ENCODE measurements at regions not wholly inside any gene's neighbourhood (a gene's known extent, or its start where the extent isn't known, plus 50 kb on each side); places are given as distances from the start of the nearest gene placed in this dataset.

DNA sequence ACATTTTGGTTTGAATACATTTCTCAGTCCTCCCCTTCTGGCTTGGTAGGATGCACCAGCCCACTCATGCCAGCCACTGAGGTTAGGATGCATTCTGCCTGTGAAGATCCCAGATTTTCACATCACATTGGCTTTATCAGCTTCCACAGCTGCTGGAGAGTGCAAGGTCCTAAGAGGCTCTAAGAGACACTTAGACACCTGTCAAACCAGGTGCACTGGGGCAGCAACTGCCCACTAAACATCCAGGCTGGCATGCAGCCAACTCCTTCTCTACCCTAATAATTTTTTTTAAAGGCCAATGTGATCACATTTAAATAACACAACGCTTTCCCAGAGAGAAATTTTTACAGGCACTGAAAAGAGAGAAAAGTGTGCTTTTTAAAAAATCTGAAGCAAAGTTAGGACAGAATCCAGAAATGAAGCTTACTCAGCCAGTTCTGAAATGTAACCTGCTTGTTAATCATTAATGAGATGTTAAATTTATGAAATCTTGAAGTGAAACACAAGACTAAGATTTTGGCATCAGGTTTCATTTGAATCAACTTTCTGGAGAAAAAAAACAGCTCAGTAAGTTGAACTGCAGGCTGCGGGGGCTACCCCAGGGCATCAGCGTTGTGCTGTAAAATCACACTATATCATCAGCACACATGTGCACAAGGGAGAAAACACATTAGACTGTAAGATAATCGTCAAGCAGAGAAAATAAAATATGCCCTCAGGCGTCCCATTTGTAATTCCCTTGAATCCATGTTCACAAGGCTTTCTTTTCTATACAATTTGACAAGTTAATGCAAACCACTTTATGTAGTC lies 312.9 kb downstream of the ZBBX start:
- Histone ChIP-seq H3K36me3 (no peaks in the 10 kb centered on the region), H3K9me3 (no peaks in the 10 kb centered on the region), H3K4me3 (no peak overlapping the region), H3K4me1 (no peaks in the 10 kb centered on the region), H3K27ac (no peak overlapping the region), H3K27me3 (no peaks in the 10 kb centered on the region)
- intact Hi-C loops (cut with DNase I), result no loop called here
- TF ChIP-seq POLR2A (IDR thresholded peaks at IDR 0.05), result no peak
- no peak for DNase-seq (ENCODE audit: extremely low spot score in 2 of 2)

DNA sequence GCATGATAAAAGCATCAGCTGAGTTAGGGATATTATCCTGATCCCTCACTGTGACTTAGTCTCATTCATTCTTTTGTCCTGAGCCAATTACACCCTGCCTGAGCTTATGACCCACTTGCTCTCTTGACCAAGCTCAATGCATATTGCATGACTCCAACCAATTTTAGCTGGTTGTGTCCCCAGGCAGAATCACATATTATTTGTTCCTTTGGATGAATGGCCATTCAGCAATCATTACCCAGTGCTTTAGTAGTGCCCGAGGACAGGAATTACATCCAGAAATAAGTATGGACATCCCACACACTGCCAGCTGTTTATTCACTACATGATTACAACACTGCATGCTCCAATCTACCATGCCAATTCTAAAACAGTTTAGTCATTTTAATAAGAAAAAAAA lies 322.5 kb downstream of the ZBBX start:
- H3K27me3 ChIP-seq, result no peaks in the 10 kb centered on the region
- no peak for TF ChIP-seq POLR2AphosphoS5 (IDR thresholded peaks at IDR 0.05; ENCODE audit: insufficient read depth in 1 of 2, low read depth in 1 of 2)
- TF ChIP-seq POLR2A (IDR thresholded peaks at IDR 0.05), result no peak
- TF ChIP-seq, protein P1, sequence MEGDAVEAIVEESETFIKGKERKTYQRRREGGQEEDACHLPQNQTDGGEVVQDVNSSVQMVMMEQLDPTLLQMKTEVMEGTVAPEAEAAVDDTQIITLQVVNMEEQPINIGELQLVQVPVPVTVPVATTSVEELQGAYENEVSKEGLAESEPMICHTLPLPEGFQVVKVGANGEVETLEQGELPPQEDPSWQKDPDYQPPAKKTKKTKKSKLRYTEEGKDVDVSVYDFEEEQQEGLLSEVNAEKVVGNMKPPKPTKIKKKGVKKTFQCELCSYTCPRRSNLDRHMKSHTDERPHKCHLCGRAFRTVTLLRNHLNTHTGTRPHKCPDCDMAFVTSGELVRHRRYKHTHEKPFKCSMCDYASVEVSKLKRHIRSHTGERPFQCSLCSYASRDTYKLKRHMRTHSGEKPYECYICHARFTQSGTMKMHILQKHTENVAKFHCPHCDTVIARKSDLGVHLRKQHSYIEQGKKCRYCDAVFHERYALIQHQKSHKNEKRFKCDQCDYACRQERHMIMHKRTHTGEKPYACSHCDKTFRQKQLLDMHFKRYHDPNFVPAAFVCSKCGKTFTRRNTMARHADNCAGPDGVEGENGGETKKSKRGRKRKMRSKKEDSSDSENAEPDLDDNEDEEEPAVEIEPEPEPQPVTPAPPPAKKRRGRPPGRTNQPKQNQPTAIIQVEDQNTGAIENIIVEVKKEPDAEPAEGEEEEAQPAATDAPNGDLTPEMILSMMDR (IDR thresholded peaks at IDR 0.05), result no peak
- intact Hi-C loops (cut with DNase I), result no loop called here
- H3K9me3 ChIP-seq, result no peaks in the 10 kb centered on the region
- H3K27ac ChIP-seq, result no peak overlapping the region
- H3K36me3 ChIP-seq, result no peaks in the 10 kb centered on the region
- H3K4me3 ChIP-seq, result no peak overlapping the region
- DNase-seq (ENCODE audit: extremely low spot score in 2 of 2), result no peak
- H3K4me1 ChIP-seq, result no peaks in the 10 kb centered on the region

DNA sequence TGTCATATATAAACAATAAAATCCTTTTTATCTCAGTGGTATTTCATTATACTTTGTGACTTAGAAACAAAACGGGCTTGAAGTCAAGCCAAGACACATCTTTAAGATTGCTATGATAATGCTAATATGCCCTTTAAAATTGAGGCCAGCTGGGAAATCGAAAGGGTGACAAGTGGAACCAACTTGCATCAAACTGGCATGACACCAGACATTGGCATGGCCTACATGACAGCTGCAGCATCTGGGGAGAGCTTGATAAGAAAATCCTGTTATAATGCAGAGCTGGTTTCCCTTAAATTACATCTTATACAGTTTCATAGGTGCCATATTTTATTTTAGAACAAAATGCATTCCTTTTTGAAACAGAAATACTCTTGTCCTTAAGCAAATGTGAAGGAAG lies 325.2 kb downstream of the ZBBX start:
- TF ChIP-seq POLR2A (IDR thresholded peaks at IDR 0.05) (no peak), POLR2AphosphoS5 (IDR thresholded peaks at IDR 0.05; ENCODE audit: insufficient read depth in 1 of 2, low read depth in 1 of 2) (no peak)
- TF ChIP-seq, protein P1 (IDR thresholded peaks at IDR 0.05), result no peak
- no peaks in the 10 kb centered on the region for H3K36me3 ChIP-seq
- intact Hi-C loops (cut with DNase I), result no loop called here
- DNase-seq (ENCODE audit: extremely low spot score in 2 of 2), result no peak
- no peak overlapping the region for H3K27ac ChIP-seq
- no peak overlapping the region for H3K4me3 ChIP-seq
- H3K4me1 ChIP-seq, result no peaks in the 10 kb centered on the region
- no peaks in the 10 kb centered on the region for H3K9me3 ChIP-seq
- H3K27me3 ChIP-seq, result no peaks in the 10 kb centered on the region

DNA sequence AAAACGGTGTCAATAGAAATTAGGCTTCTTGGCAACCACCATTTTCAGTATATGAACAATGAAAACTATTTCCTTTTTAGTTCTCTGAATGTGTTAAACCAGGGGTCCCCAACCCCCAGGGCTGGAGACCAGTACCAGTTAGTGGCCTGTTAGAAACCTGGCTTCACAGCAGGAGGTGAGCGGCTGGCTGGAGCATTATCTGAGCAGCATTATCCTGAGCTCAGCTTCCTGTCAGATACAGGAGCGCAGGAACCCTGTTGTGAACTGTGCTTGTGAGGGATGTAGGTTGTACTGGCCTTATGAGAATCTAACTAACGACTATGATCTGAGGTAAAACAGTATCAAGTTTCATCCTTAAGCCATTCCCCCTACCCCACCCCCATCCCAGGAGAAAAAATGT lies 328.7 kb downstream of the ZBBX start:
- Histone ChIP-seq H3K4me1 (no peaks in the 10 kb centered on the region), H3K27ac (no peak overlapping the region), H3K9me3 (no peaks in the 10 kb centered on the region), H3K4me3 (no peak overlapping the region), H3K36me3 (no peaks in the 10 kb centered on the region), H3K27me3 (no peaks in the 10 kb centered on the region)
- intact Hi-C loops (cut with DNase I), result no loop called here
- TF ChIP-seq, protein P1 (IDR thresholded peaks at IDR 0.05), result no peak
- no peak for TF ChIP-seq POLR2A (IDR thresholded peaks at IDR 0.05)
- no peak for TF ChIP-seq POLR2AphosphoS5 (IDR thresholded peaks at IDR 0.05; ENCODE audit: insufficient read depth in 1 of 2, low read depth in 1 of 2)
- DNase-seq (ENCODE audit: extremely low spot score in 2 of 2), result no peak

DNA sequence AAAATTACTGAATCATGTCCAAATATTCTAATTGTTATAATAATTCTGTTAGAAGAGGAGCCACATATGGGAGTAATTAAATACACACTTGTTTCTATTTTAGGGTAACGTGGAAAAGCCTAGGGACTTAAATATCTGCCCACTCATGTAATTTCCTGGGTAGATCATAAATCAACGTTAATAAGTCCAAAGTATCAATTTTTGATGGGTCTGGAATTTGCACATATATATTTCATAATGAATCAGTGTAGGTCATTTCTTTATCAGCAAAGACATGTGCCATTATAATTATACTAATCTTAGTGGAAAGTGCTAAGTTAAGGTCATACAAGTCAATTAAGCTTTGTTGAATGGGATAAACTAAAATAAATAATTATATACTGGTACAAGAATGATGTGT lies 346.2 kb downstream of the ZBBX start:
- Histone ChIP-seq H3K27ac (no peak overlapping the region), H3K4me1 (no peaks in the 10 kb centered on the region), H3K4me3 (no peak overlapping the region), H3K36me3 (no peaks in the 10 kb centered on the region), H3K9me3 (no peaks in the 10 kb centered on the region), H3K27me3 (no peaks in the 10 kb centered on the region)
- TF ChIP-seq POLR2A (IDR thresholded peaks at IDR 0.05) (no peak), POLR2AphosphoS5 (IDR thresholded peaks at IDR 0.05; ENCODE audit: insufficient read depth in 1 of 2, low read depth in 1 of 2) (no peak)
- TF ChIP-seq, protein P1 (IDR thresholded peaks at IDR 0.05), result no peak
- DNase-seq (ENCODE audit: extremely low spot score in 2 of 2), result no peak
- intact Hi-C loops (cut with DNase I), result loop anchor here (10.0 kb wide), 1 partner anchor 1829 kb away; no protein-coding TSS in a partner anchor

Measured in vagina (tissue), 2 donors.